ENCODE measurements at regions not wholly inside any gene's neighbourhood (a gene's known extent, or its start where the extent isn't known, plus 50 kb on each side); places are given as distances from the start of the nearest gene placed in this dataset.
A peak's percentile ranks its signal among the peaks of the same experiment; 100 is the strongest.

DNA sequence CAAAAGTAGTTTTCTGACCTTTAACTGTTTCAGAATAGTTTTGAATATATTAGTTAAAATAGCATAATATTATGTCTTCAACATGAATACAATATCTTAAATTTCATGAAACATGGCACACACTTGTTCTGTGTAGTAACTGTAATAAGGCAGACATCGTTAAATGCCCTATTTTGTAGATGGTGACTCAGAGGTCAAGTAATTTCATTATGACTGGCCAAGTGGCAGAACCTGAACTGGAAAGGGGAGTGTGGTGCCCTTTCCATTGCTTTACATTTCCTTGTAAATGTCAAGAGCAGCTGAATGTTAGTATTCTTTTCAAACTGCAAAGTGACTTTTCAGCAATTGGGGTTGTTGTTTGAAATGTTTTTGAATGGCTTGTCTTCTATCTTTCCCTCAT is 201.2 kb upstream of the CDKN2B start:
- DNase-seq (ENCODE audit: low read depth): peak; percentile 19

DNA sequence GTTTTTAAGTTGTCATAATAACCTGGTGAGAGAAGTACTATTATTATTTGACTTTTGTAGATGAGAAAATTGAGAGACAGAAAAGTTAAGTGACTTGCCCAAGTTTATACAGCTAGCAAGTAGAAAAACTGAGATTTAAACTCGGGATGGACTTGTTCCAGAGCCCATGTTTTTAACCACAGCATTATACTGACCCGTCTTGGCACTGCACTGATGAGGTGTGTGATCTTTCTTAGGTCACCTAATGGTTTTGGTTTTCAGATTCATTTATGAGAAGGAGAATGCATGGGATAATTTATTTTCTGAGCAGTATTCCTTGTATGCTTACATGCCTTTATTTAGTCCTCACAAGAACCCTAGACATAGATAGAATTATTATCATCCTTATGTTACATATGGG is 201.8 kb upstream of the CDKN2B start:
- DNase-seq (ENCODE audit: low read depth): peak; percentile 32
- no peak overlapping the region for H3K4me3 ChIP-seq (ENCODE audit: low read depth, low read length)
- TF ChIP-seq, protein P1, sequence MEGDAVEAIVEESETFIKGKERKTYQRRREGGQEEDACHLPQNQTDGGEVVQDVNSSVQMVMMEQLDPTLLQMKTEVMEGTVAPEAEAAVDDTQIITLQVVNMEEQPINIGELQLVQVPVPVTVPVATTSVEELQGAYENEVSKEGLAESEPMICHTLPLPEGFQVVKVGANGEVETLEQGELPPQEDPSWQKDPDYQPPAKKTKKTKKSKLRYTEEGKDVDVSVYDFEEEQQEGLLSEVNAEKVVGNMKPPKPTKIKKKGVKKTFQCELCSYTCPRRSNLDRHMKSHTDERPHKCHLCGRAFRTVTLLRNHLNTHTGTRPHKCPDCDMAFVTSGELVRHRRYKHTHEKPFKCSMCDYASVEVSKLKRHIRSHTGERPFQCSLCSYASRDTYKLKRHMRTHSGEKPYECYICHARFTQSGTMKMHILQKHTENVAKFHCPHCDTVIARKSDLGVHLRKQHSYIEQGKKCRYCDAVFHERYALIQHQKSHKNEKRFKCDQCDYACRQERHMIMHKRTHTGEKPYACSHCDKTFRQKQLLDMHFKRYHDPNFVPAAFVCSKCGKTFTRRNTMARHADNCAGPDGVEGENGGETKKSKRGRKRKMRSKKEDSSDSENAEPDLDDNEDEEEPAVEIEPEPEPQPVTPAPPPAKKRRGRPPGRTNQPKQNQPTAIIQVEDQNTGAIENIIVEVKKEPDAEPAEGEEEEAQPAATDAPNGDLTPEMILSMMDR (conservative IDR thresholded peaks at IDR 0.05; ENCODE audit: low read depth, low read length): no peak

More for the DNA sequence above, 201.2 kb upstream of the CDKN2B start:
- no peak overlapping the region for H3K4me3 ChIP-seq (ENCODE audit: low read depth, low read length)
- TF ChIP-seq, protein P1 (conservative IDR thresholded peaks at IDR 0.05; ENCODE audit: low read depth, low read length): no peak

DNA sequence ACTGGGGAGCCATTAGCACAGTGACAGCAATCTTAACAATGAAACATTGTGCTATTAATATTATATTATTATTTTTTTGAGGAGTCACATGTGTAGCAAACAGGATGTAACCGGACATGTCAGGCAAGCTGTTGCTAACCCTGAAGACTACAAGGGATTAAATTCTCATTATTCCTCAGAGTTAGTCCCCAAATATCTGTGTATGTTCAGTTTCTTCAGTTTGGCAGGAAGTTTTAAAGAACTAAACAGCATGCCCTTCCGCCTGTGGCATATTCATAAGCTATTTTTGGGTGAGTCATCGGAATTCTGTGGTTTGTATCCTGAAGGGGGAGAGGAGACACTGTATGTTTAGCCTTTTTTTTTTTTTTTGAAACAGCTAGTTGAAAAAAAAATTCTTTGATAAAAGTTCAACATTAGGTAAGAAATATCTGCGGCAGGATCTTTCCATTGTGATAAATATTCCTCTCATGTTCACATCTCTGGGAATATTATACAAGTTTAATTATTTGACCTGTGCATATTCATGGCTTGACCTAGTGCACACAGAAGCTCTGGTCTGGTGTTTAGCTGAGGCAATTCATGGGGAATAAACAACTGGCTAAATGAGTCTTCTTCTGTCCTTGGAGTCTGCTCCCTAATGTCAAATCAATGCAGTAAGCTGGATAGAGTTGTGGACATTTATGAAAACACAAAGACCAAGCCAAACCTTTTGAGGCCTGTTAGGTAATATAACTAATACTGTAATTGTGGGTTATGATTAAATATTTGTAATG is 202.7 kb upstream of the CDKN2B start:
- peak; percentile 98 for DNase-seq (ENCODE audit: low read depth)
- TF ChIP-seq, protein P1 (conservative IDR thresholded peaks at IDR 0.05; ENCODE audit: low read depth, low read length): no peak
- H3K4me3 ChIP-seq (ENCODE audit: low read depth, low read length): no peak overlapping the region

DNA sequence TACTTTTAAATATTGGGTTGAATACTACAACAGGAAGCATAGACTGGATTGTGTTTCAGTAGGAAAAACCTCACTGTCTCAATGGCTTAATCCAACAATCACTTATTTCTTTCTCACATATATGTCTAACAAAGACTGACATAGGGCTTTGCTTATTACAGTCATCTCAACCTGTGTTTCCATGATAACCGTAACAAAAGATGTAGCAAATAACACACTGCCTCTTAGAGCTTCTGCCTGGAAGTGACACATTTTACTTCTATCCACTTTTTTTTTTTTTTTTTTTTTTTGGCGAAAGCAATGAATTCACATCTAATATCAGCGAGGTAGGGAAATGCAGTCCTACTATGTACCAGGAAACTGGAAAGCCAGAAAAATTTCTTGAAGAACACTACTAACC is 204.9 kb upstream of the CDKN2B start:
- no peak overlapping the region for H3K4me3 ChIP-seq (ENCODE audit: low read depth, low read length)
- peak; percentile 73 for DNase-seq (ENCODE audit: low read depth)
- TF ChIP-seq, protein P1 (conservative IDR thresholded peaks at IDR 0.05; ENCODE audit: low read depth, low read length): no peak

DNA sequence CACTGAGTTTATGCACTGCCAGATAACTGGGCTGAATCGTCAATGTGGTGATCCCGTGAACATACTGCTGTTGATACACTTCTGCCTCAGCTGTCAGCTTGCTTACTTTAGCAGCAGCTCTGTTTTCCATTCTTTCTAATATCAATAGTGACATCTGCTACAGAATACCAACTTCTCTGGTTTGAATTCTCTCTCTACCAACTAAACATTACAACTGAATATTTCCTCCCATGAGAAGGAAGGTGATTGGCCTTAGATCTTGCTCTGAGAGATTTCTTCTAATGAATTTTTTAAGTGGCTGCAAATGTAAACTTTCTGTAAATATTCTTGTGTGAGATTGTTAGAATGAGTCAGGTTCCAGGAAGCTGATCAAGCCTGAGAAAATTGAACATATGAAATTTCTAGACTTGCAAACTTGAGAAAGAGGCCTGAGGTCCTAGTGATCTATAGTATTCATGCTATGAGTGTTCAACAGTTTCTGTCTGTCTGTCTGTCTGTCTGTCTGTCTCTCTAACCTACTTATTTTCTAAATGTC is 205.5 kb upstream of the CDKN2B start:
- TF ChIP-seq, protein P1 (conservative IDR thresholded peaks at IDR 0.05; ENCODE audit: low read depth, low read length): no peak
- H3K4me3 ChIP-seq (ENCODE audit: low read depth, low read length): no peak overlapping the region
- peak; percentile 83 for DNase-seq (ENCODE audit: low read depth)

DNA sequence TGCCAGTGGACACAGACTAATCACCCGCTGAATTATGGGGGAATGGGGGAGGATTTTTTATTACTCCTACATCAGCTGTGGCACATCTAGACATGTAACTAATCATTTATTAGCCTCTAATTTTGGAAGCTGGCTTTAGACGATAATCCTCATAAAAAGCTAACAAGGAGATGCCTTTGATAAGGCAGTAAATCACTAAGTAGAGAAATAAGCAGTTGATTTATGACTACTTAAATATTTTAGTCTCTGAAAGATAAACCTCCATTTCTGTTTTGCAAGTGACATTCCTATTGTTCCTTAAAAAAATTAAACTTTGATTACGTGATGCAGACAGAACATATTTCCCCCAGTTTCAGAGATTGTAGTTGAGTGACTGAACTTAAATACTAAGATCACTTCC is 206.4 kb upstream of the CDKN2B start:
- H3K4me3 ChIP-seq (ENCODE audit: low read depth, low read length): no peak overlapping the region
- TF ChIP-seq, protein P1 (conservative IDR thresholded peaks at IDR 0.05; ENCODE audit: low read depth, low read length): no peak
- no peak for DNase-seq (ENCODE audit: low read depth)

DNA sequence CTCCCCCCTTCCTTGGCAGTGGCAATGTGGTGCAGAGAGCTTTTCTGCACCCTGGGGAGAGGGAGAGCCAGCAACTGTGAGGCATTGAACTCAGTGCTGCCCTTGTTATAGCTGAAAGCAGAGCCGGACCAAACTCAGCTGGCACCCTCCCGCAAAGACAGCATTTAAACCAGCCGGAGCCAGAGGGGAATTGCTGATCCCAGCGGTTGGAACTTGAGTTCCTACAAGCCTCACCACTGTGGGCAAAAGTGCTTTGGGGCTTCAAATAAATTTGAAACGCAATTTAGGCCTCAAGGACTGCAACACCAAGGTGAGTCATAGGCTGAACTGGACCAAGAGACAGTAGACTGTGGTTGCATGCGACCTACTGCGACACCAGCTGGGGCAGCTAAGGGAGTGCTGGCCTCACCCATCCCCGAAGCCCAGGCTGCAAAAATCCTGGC is 207.6 kb upstream of the CDKN2B start:
- TF ChIP-seq, protein P1 (conservative IDR thresholded peaks at IDR 0.05; ENCODE audit: low read depth, low read length): peak; percentile 15
- no peak overlapping the region for H3K4me3 ChIP-seq (ENCODE audit: low read depth, low read length)
- peak; percentile 75 for DNase-seq (ENCODE audit: low read depth)

Measured in choroid plexus epithelial cell (primary cell).